ENCODE measurements at regions not wholly inside any gene's neighbourhood (a gene's known extent, or its start where the extent isn't known, plus 50 kb on each side); places are given as distances from the start of the nearest gene placed in this dataset.
A peak's percentile ranks its signal among the peaks of the same experiment; 100 is the strongest.
"Not testable (repeated sequence)": the region's sequence is repeated elsewhere in the genome, so short reads cannot be mapped to it uniquely, and the experiment has no call there.

DNA sequence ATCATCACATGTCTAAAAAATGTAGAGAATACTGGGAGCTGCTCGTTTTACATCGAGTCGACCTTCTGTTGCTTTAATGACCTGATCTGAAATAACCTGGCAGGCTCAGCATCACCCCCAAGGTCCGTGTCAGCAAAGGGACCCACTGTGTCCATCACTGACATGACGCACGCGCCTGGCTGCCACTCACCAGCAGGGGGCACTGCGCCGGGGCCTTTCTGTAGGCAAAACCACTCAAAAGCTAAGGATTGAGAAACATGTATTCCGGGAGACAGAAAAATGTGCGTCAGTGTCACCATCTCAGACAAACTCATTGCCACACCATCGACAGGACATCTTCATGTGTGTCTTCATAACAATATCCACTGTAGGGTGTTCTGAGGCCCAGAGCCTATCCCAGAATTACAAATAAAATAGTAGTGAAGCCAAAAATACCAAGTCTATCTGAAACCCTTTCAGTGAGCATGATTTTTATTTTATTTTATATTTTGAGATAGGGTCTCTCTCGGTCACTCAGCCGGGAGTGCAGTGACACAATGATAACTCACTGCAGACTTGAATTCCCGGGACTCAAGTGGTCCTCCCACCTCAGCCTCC, 130.3 kb upstream of the LSM14A start:
- DNase-seq, result peak; percentile 10

DNA sequence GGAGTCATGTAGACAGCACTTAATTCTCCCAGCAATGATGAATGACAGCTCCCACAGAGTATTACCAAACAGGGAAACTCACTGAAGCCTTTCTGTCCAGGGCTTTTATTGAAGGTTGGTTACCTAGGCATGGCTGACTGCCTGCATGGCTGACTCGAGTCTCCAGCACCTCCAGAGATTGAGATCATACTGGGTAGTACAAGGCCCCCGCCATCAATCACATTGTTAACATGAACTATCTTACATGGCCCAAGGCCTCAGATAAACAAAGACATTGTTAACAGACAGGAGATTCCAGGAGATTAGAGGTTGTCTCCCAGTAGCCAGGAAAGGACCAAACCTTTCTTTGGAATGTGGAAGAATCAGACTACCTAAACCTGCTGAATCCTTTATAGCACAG, 128.3 kb upstream of the LSM14A start:
- no peak for DNase-seq

DNA sequence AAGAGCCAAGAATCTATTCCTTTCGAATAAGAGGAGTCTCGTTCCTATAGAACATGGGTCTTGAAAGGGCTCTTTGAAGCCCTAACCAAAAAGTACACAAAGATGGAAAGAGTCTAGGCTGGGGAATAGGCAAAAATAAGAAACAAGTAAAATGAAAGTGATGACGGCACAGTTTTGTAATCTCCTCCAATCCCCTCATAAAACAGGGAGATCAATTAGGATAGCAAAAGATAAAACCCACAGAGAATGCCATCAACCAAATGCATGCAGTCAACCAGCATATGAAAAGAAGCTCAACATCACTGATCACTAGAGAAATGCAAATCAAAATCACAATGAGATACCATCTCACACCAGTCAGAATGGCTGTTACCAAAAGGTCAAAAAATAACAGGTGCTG, 122.4 kb upstream of the LSM14A start:
- DNase-seq, result no peak

DNA sequence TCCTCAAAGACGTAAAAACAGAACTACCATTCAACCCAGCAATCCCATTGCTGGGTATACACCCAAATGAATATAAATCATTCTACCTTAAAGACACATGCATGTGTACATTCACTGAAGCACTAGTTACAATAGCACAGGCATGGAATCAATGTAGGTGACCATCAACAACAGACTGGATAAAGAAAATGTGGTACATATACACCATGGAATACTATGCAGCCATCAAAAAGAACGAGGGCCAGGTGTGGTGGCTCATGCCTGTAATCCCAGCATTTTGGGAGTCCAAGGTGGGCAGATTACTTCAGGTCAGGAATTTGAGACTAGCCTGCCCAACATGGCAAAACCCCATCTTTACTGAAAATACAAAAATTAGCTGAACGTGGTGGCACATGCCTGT, 121.9 kb upstream of the LSM14A start:
- DNase-seq, result not testable (repeated sequence)

DNA sequence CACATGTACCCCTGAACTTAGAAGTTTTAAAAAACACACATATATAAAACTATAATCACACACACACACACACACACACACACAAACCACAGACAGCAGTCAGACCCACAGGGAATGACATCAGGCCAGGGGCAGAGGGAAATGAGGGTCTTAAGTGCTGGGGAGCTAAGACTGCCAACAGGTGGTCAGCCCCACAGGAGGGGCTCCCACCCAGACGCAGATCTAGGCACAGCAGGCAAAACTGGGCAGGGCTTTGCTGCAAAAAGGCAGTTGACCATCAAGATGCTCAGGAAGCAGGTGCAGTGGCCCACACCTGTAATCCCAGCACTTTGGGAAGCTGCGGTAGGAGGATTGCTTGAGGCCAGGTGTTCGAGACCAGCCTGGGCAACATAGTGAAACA, 121.0 kb upstream of the LSM14A start:
- DNase-seq, result no peak

DNA sequence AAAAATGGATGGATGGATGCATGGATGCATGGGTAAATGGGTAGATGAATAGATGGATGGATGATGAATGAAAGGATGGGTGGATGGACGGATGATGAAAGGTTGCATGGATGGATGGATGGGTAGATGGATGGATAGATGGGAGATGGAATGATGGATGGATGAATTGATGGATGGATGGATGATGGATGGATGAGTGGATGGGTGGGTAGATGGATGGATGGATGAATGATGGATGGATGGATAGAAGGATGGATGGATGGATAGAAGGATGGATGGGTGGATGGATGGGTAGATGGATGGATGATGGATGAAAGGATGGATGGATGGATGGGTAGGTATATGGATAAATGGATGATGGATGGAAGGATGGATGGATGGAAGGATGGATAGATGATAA, 115.1 kb upstream of the LSM14A start:
- no peak for DNase-seq

DNA sequence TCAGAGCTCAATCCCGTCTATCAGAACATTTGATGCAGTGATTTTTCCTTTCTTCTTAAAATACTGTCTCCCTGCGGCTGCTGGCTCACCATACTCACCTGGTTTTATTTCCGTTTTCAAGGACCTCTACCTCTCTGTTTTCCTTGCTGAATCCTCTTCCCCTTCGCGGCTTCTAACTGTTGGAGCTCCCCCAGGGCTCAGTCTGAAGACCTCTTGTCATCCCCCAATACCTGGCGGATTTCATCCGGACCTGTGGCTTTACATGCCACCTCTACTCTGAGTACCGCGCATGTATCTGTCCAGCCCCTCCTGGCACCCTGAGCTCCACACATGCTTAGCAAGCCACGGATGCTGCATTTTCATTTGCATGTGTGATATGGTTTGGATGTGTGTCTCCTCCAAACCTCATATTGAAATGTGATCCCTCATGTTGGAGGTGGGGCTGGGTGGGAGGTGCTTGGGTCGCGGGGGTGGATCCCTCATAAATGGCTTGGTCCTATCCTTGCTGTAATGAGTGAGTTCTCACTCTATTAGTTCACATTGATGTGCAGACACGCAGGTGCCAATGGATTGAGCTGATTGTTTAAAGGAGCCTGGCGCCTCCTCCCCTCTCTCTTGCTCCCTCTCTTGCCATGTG, 106.2 kb upstream of the LSM14A start:
- no peak for DNase-seq

DNA sequence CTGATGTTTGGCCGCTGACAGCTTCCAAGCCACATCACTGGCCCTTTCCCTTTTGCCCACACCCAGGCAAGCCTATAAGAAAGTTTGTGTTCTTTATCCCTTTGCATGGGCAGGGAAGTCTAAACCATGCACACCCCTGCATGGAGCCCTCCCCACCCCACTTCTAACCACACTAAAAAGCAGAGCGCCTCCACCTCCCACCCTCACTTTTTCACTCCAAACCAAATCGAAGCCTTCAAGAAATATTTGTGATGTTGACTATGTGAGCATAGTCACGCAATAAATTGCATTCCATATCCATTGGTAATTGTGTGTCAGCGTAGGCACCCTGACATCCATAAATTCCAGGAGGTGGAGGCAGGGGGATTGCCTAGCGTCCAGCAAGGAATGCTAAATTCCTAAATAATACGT, 104.4 kb upstream of the LSM14A start:
- DNase-seq, result no peak

DNA sequence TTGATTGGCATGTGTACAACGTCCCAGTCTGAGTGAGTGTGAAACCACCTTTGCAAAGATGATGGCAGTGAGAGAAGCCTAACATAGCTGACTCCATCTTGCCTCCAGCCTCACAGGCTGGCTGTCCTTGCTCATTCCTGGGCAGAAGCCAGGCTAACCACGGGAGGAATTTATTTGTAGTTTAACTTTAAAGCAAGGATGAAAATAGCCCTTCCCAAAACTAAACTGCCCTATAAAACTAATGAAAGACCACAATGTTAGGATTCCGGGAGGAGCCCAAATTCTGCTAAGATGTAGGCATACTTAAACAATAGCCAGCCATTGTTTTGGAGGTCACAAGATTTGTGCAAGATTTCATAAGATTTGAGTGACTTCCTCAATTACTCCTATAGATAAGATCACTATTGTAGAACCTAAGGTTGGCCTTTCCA, 96.6 kb upstream of the LSM14A start:
- DNase-seq, result no peak

DNA sequence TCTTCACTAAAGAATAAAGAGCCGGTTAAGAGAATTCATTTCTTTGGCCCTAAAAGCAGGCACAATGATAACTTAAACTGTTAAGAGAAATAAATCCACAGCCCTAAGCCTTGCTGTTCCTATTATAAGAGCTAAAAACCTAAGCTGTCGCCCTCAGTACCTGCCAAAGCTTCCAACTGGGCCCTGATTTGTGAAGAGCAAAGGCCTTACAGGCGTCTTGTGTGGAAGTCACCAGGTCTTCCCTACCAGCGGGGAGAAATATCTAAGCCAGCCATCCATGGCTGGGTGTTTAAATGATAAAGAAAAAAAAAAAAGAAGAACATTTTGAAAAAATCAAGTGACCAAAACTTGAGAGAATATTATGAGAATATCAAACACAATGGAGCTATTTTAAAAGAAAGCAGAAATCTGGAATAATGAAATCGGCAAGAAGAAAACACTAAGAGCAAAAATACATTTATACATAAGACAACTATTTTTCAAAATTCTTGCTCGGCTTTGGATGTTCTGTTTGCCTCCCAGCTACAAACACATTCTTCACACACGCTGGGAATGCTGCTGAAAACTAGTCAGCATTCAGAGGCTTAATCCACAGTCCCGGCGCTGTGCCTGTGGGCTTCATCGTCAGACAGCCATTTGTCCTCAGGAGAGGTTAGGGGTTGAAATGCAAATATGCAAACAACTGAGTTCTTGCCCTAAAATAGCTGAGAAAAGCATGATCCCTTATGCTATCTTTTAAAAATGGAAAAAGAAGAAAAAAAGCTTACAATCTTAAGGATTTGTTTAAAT, 89.8 kb upstream of the LSM14A start:
- DNase-seq, result no peak

DNA sequence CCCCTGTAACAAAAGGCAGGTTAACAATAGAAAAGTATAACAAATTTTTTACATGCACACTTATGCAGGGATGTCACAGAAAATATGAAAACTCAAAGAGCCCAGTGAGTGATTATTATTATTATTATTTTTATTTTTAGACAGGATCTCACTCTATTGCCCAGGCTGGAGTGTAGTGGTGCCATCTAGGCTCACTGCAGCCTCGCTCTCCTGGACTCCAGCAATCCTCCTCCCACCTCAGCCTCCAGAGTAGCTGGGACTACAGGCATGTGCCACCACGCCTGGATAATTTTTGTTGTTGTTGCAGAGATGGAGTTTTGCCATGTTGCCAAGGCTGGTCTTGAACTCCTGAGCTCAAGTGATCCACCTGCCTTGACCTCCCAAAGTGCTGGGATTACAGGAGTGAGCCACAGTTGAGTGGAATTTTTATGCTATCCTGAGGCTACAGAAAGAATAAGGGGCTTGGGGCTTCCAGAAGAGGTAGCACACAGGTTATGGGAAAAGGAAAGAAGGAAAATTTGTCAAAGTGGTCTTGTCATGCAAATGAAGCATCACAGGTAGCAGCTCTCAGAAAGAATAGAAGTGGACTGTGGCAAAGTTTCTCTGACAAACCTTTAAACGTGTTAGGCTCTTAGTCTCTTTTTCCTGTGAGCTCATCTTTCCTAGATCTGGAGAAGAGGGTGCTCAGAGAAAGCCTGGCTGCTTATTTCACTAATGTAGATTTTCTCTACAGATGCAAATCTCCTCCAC, 87.7 kb upstream of the LSM14A start:
- no peak for DNase-seq

DNA sequence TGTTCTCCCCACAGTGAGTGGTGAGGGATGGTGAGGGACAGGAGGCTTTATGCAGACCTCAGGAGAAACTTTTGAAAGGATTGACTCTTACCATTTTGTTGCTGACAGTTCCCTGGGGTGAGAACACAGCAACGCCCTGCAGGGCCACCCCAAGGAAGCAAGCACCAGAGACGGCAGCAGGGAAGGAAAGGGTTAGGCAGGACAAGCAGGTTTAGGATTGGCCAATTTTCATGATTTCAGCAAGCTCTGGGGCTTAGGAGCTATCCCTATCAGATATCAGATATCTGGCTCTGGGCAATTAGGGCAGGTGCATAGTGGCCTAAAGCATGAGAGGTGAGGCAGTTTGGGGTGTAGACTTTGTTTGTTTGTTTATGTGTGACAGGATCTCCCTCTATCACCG, 87.0 kb upstream of the LSM14A start:
- no peak for DNase-seq

DNA sequence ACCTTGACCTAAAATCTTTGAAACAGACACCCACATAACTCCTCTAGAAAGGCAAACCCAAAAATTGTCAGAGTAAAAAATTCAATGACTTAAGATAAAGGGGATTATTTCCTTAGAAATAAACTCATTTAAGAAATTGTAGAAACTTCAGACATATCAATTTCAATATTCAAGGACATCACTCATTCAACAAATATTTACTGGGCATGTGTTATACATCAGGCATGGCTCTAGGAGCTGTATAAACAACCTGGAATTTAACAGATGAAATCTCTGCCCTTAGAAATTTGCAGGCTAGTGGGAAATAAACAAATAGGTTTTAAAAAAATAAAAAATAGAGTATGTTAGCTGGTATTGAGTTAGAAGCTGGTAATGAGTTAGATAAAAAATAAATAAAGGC, 84.0 kb upstream of the LSM14A start:
- no peak for DNase-seq

DNA sequence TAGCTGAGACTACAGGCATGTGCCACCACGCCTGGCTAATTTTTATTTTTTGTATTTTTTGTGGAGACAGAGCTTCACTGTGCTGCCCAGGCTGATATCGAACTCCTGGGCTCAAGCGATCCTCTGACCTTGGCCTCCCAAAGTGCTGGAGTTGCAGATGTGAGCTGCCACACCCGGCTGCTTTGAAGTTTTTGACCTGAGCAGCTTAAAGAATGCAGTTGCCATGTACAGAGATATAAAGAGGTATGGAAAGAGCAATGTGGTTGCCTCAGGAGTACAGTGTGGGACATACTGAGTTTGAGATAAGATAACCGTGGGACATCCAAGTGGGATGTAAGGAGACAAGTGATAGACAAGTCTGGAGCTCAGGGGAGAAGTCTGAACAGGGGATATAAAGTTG, 82.7 kb upstream of the LSM14A start:
- DNase-seq, result no peak

DNA sequence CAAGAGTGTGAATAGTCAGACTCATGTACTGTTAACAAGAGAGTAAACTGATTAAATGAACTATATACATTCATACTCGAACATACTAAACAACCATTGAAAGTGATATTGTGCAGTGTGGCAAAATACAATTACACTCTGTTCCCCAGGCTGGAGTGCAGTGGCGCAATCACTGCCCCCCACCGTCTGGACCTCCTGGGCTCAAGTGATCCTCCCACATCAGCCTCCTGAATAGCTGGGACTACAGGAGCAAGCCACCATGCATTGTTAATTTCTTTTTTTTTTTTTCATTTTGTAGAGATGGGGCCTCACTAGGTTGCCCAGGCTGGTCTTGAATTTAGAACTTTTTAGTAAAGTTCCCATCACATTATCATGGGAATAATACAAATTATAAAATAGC, 77.3 kb upstream of the LSM14A start:
- DNase-seq, result no peak

DNA sequence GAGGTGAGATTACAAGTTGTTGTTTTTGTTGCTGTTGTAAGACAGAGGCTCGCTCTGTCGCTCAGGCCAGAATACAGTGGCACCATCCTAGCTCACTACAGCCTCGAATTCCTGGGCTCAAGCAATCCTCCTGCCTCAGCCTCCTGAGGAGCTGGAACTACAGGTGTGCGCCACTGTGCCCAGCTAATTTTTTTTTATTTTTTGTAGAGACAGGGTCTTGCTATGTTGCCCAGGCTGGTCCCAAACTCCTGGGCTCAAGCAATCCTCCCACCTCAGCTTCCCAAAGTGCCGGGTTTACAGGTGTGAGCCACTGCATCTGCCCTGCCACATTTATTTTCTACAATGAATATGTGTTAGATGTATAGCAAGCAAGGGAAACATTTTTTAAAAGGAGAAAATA, 76.9 kb upstream of the LSM14A start:
- DNase-seq, result not testable (repeated sequence)

DNA sequence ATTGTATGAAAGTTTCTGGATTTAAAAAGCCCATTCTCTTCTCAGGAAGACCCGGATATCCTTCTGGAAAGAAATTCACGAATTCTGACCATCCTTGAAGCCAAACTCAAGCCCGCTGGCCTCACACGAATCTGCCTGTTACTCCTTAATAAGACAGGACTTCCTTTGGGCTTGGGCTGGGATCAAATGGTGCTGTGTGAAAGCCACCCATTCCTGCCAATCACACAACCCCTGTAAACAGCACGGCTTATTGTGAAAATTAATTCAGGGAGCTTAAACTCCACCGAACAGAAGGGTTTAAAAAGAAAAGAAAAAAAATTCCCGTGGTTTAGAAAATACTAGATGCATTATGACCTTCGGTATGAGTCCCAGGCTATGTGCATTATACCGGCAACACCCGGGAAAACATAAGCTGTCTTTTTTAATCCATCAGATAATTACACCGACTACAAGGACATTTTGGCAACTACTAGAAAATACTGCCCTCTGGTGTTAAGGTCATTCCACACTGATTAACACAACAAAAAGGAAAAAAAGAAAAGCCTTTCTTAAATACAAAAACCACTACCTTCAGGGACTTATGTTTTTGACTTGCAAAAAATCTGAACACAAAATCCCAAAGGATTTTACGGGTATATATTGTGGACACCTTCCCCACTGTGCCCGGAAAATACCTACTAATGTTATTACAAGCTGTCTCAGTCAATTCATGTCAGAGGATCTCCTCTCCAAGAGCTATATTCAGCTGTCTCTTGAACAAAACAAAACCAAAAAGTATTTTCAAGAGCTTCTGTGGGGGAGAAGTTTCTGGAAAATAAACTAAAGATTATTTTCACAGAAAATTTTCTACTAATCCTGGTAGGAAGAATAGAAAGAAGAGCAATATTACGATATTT, 76.0 kb upstream of the LSM14A start:
- DNase-seq, result no peak

DNA sequence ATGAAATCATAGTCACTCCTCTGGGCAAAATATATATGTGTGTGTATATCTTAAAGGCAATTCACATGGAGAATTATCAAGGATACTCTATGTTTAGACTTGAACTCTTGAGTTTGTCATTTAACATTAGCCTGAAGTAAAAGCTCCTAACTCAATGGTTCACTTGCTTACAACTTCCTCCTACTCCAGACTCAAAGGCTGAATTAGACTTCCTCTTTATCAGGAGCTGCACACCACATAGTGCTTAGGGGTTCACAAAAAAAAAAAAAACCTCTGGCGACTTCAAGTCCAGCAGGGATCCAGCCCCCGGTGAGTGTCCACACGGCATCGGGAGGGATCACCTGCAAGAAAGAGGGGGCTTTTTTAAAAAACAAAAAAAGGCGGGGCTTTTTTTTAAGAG, 68.2 kb upstream of the LSM14A start:
- DNase-seq, result no peak

DNA sequence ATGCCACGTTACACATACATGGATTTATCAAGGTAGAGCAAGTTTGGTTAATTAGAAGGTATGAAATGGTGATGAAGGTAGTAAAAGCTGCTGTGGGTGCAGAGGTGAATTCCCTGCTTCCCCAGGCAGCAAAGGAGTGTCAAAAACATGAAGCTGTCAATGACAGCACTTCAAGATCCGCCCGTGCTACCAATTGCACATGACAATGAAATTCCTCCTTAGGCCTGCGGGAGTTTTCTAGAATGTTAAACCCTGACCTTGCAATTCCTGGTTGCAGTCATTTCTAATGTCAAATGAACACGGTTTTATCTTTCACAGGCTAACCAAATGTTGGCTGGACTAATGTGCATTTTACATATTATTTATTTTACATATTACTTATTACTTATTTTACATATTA, 67.7 kb upstream of the LSM14A start:
- DNase-seq, result no peak

DNA sequence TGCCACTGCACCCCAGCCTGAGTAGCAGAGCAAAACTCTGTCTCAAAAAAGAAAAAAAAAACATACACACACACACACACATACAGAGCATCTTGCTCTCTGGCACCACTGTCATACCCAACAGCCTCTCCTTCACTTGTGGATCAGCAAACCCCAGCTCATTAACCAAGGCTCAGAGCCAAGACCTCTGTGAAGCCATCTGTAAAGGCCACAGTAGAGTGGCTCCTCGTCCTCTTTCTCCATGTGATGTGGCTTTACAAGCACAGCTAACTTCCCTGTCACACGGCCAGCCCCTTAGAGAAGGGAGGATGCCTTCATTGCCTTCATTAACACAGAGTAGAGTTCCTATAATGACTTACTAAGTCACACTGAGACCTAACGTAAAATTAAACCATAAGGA, 62.7 kb upstream of the LSM14A start:
- no peak for DNase-seq

DNA sequence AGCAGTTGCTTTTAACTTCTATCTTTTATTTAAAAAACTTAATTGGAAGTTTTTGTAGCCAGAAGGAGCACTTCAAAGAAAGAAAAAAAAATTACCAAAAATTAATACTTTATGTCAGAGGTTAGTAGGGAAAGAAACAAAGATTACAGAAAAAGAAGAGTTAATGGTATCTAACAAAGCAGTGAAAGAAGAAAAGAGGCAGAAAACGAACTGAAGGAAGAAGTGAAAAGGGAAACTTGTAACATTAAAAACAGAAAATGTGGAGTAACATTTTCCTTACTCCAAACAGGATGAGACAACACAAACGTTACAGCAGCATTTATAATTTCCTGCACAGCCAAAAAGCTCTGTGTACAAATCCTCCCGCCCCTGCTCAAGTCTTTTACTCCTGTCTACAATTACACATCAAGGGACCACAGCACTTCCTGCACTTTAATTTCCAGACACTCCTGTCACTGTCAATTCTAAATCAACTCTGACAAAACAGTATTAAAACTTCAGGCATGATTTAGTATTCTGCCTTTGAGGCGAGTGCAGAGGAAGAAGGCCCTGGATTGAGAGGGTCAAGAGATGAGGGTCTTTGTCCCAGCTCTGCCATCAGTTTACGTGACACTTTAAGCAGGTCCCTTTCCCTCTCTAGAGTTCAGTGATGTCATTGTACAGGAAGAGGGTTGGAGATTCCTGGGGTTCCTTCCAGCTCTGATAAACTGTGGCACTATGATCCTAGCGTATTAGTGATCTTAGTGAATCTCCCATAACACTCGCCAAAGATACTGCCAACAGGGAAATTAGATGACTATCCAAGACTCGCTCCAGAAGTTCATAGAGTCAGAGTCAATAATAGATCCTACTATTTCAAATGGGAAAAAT, 53.2 kb upstream of the LSM14A start:
- no peak for DNase-seq

Measured in hindlimb muscle (tissue), 1 donor.